Anterior cingulate cortex (tissue), 58 donors: ENCODE measurements at regions not wholly inside any gene's neighbourhood (a gene's known extent, or its start where the extent isn't known, plus 50 kb on each side); places are given as distances from the start of the nearest gene placed in this dataset.
"Not testable (repeated sequence)": the region's sequence is repeated elsewhere in the genome, so short reads cannot be mapped to it uniquely, and the experiment has no call there.

ENCODE experiments used
- DNase-seq, 58 donors: peaks; one replicate each; lab custom pipeline; 2025; lab: John Stamatoyannopoulos, UW

GRCh38 chr12:5305425-5305824 lies 126.5 kb upstream of the NTF3 start:
- DNase-seq: no peak

DNA sequence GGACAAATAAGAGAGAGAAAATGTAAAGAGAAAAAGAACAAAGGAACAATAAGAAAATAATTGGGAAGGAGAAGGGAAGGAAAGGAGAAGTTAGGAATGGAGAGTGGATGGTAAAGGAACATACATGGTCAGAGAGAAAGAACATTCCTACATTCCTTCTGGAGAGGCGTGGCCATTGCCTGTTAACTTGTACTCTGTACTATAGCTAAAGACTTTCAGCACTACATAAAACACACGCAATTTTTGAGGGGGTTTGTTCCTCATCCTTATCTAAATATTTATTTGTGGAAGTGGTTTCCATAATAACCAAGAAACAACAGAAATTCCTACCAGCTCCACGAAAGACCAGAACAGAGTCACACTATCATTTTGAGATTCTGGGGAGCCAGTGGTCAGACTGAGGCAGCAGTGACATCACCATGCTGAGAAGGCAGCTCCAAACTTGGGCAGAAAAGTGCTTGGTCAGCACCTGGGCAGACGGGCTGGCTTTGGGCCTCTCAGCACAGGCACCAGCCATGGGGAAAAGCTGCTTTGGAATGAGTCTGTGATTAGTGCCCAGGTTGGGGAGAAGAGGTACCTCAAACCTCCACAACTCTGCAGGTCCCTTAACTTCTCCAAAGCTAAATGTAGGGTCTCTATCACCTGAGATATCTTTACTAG lies 125.9 kb upstream of the NTF3 start:
- no peak for DNase-seq

- no peak for DNase-seq
Observed at GRCh38 chr12:5307065-5307464, 124.8 kb upstream of the NTF3 start.

DNA sequence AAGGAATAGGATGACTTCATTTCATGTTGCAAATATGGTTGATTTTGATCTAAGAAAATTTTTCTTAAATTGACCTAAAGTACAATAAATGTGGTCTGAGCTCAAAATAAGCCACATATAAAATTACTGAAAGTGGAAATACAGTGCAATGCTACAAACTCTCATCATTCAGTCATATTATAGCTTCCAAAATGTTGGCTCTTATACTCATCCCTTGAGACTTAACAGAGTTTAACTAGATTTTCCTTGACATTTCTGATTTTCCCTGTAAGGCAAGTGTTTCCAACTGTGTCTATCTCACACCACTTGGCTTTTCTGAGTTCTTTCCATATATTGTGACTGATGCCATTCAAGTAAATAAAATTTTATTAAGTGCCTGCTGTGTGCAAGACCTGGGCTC lies 123.7 kb upstream of the NTF3 start:
- no peak for DNase-seq

- DNase-seq: no peak
Observed at GRCh38 chr12:5308996-5309395, 122.9 kb upstream of the NTF3 start.

DNA sequence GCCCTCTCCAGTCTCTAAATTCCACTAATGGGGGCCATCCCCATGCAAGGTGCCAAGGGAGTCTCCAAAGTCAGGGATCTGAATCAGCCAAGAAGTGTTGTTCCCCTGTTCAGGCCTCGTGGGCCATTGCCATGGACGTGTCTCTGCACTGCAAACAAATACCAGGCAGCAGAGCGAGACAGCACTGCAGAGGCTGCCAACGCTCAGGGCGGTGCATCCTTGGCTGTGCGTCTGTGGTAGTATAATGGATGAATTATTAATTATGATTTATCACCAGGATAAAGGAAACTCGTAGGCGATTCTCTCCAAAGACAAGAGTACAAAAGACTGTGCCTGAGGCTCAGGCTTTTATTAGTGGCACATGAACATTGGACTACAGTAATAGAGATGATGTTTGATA lies 122.3 kb upstream of the NTF3 start:
- DNase-seq: no peak

- no peak for DNase-seq
Observed at GRCh38 chr12:5310151-5310550, 121.8 kb upstream of the NTF3 start.

- no peak for DNase-seq
Observed at GRCh38 chr12:5317556-5317955, 114.4 kb upstream of the NTF3 start.

DNA sequence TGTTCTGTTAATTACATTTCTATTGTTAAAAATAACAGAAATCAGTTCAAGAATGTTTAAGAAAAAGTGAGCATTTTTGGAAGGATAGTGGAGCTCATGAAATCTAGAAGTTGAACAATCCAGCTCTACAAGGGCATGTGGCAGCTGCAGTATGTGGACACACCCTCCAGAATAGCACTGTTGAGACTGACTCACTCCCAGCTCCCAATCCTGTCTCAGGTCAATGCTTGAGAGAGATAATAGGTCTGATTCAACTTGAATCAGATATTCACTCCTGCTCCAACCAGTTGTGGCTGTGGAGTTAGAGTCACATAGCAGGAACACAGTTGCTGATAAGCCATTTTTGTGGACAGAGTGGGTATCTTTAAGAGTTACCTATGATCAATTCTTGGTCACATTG lies 113.0 kb upstream of the NTF3 start:
- DNase-seq: no peak

DNA sequence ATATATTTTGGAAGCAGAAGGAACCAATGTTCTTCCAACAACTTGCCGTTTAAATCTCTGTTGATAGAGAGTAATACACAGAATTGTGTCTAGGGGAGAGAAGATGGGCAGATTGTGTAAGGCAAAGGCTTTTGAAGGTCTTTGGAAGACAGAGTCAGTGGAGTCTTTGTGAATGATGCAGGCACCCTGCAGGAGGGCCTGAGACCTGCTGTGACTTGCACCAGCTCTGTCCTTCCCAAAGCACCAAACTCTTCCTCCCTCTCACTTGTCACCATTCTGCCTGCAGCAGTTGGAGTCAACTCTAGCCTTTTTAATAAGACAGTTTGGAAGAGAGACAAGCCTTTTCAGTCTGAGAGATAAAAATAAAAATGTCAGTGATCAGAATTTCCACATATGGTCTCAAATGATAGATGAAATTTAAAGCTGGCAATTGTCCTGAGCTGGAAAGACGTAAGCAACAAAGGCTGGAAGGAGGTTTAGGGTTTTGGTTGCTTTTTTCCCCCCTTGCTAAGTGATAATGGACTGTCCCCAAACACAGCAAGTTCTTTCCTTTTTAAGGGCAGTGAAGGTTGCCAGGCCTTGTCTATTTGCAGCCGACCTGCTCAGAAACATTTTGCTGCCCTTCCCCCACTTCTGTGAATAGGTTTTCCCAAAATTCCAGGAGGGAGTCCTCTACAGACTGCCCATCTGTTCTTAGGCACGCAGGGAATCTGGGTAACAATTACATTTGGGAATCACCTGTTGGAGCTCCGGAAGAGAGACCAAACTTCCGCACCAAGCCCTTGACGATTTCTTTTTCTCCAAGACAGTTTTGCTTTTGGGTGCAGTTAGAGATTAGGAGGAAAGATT lies 103.0 kb upstream of the NTF3 start:
- no peak for DNase-seq

GRCh38 chr12:5332551-5332950 lies 99.4 kb upstream of the NTF3 start:
- DNase-seq: no peak

DNA sequence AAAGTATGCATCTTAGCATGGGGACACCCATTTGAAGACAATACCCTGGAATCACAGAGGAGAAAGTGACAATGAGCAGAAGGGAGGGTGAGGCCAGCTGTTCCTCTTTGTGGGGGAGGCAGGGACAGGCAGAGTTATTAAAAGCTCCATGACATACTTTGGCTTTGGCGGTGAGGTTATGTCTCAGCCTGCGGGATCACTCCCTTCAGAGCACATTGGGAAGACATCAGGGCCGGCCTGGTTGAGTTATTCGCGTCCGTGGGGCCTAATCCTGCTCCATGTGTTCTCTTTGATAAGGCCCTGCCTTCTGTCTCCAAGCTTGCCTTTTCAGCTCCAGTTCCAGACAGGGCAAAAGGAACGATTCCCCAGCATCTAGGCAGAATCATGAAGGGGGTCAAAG lies 98.8 kb upstream of the NTF3 start:
- DNase-seq: no peak

DNA sequence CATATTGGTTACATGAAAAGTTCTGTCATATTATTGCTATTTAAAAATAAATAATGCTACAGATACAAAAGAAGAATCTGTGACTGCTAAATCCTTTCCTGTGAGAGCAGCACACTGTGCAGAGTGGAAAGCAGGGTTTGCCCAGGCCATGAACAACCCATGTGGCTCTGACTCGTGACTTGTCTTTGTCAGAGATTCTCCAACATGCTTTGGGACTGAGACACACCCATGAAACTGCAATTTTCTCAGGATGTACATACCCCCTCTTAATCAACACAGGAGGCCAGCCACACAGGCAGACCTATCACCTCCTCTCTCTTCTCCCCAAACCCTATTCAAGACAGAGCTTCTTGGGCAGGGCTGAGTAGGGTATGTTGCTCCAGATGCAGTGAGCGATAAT lies 96.8 kb upstream of the NTF3 start:
- no peak for DNase-seq

GRCh38 chr12:5341086-5341485 lies 90.8 kb upstream of the NTF3 start:
- DNase-seq: not testable (repeated sequence)

DNA sequence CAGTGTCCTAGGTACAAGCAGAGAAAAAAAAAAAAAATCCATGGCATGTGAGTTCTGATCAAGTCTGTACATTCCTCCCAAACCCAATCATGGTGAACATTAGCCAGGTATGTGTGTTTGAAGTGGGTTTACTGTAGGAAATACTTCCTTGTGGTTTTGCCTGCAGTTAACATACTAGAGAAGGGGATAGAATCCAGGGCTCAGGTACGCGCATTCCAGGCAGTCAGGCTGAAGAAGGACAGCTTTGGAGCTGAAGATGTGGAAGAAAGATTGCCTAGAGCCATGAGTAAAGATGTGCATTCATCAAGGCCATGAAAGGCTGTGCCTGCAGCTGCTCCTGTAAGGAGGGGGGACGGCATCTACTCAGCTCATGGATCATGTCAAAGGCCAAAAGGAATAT lies 88.2 kb upstream of the NTF3 start:
- no peak for DNase-seq

DNA sequence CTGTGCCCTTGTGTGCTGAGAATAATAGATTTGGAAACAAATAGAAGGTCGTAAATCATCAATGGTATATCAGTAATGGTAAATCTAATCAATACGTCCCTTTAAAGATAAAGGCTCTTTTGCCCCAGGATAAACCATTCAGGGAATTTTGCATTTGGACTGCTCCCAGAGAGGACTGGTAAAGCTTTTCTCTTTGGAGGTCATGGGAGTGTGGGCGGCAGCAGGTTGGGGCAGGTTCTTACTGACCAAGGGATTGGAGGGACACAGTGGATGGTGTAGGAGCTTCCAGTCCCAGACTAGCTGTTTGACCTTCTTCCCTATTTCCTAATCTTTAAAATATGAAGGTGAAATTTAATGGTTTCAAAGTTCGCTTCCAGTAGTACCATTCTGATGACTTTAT lies 87.8 kb upstream of the NTF3 start:
- no peak for DNase-seq

GRCh38 chr12:5345534-5345933 lies 86.4 kb upstream of the NTF3 start:
- no peak for DNase-seq

- DNase-seq: no peak
Observed at GRCh38 chr12:5348057-5348456, 83.9 kb upstream of the NTF3 start.

GRCh38 chr12:5348491-5348890 lies 83.4 kb upstream of the NTF3 start:
- no peak for DNase-seq

GRCh38 chr12:5364036-5364770 lies 67.7 kb upstream of the NTF3 start:
- DNase-seq: no peak

GRCh38 chr12:5369298-5369697 lies 62.6 kb upstream of the NTF3 start:
- DNase-seq: no peak

- DNase-seq: no peak
Observed at GRCh38 chr12:5371631-5372030, 60.3 kb upstream of the NTF3 start.
